Erythroblast (primary cell): ENCODE measurements at regions not wholly inside any gene's neighbourhood (a gene's known extent, or its start where the extent isn't known, plus 50 kb on each side); places are given as distances from the start of the nearest gene placed in this dataset.

ENCODE experiments used
- GATA1 ChIP-seq: IDR thresholded peaks from 2 replicates; pipeline ENCODE4 v1.6.1; 2011; ENCODE audit warnings: low read depth, mild to moderate bottlenecking, control low read depth, low read length, moderate library complexity
- POLR2A ChIP-seq: IDR thresholded peaks from 2 replicates; pipeline ENCODE4 v1.6.1; 2011; ENCODE audit warnings: mild to moderate bottlenecking, low read length

- TF ChIP-seq POLR2A (no peak), GATA1 (no peak)
Observed at GRCh38 chr2:64825831-64826491, 163.2 kb upstream of the SLC1A4 start.
